GM12872 (cell line): ENCODE measurements at regions not wholly inside any gene's neighbourhood (a gene's known extent, or its start where the extent isn't known, plus 50 kb on each side); places are given as distances from the start of the nearest gene placed in this dataset.

ENCODE experiments used
- TF ChIP-seq, protein P1 (sequence below): IDR thresholded peaks from 3 replicates; pipeline ENCODE4 v1.5.1; 2011; ENCODE audit warnings: low read depth, mild to moderate bottlenecking, low read length, moderate library complexity; ENCODE audit not compliant: insufficient read depth

DNA sequence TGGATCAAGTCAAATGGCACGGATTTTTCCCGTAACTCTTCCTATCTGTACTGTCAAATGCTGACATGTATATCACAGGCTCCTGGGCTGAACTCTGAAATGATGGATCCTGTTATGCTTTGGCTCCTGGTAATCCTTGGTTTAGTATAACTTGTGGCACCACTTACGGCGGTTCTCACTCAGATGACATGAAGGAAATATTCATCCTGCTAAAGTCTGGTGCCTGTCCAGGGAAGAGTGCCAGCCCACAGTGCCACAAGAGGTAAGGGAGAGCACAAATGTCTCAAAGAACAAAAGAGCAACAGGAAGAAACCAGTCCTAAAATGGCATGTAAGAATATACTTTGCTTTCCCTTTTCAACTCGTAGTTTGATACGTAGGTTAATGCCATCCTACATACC lies 93.1 kb upstream of the TAB2 start:
- TF ChIP-seq, protein P1, sequence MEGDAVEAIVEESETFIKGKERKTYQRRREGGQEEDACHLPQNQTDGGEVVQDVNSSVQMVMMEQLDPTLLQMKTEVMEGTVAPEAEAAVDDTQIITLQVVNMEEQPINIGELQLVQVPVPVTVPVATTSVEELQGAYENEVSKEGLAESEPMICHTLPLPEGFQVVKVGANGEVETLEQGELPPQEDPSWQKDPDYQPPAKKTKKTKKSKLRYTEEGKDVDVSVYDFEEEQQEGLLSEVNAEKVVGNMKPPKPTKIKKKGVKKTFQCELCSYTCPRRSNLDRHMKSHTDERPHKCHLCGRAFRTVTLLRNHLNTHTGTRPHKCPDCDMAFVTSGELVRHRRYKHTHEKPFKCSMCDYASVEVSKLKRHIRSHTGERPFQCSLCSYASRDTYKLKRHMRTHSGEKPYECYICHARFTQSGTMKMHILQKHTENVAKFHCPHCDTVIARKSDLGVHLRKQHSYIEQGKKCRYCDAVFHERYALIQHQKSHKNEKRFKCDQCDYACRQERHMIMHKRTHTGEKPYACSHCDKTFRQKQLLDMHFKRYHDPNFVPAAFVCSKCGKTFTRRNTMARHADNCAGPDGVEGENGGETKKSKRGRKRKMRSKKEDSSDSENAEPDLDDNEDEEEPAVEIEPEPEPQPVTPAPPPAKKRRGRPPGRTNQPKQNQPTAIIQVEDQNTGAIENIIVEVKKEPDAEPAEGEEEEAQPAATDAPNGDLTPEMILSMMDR = no peak

DNA sequence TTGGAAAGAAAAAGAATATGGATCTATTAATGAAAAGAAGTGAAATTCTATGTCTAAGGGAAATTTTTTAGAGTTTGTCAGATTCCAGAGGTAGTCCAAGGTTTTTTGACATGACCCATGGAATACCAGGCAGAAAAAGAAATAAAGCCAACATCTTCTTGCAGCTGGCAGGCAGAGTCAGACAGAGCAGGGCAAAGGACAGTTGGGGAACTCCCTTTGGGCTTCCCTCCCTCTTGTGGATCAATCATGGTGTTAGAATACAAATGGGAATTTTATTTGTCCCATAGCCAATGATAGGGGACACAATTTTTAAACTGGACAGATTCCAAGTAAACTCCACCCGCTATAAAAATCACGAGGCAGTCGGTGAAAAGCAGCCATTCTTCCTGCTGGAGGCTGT lies 92.1 kb upstream of the TAB2 start:
- TF ChIP-seq, protein P1 = no peak

GRCh38 chr6:149225946-149226345 lies 91.6 kb upstream of the TAB2 start:
- TF ChIP-seq, protein P1 = no peak

DNA sequence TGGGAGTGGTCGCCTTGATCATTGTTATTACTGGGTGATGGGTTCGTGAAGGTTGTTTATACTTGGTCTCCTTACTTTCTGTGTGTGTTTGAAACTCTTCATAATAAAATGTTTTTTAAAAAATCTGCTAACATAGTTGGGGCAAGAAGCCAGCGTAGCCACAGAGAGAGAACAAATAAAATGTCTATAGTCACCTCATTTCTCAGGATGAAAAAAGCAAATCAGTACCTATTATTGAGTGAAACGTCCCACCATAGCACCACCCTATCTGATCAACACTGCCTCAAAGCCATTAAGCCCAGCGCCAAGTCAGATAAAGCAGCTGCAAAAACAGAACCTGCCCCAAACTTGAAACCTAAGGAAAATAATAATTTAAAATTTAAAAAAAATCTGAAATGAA lies 89.7 kb upstream of the TAB2 start:
- TF ChIP-seq, protein P1 = no peak

DNA sequence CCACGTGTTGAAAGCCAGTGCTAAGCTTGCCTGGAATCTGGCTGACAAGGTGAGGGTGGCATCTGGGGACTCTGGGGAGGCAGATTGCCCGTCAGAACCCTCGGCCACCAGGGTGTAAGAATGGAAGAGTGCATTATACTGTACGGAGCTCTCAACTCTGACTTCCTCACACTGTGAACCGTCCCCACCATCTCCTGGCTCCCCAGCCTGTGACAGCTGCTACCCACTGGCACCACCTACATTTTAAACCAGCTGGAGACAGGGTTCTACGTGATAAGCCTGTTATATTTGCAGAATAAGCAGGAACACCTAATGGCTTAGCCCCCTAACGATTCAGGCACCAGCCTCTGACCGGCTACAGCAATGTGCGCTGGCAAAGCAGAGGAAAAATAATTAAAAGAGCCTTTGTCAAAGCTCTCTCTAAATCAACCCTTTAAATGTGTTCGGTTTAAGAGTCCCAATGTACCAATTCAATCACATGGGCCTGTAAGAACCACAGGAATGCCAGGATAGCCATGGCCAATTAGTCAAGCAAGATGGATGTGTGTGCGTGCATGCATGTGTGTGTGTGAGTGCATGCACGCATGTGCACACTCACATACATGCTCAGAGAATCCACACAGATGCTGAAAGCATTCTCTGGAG lies 89.1 kb upstream of the TAB2 start:
- TF ChIP-seq, protein P1 = no peak

DNA sequence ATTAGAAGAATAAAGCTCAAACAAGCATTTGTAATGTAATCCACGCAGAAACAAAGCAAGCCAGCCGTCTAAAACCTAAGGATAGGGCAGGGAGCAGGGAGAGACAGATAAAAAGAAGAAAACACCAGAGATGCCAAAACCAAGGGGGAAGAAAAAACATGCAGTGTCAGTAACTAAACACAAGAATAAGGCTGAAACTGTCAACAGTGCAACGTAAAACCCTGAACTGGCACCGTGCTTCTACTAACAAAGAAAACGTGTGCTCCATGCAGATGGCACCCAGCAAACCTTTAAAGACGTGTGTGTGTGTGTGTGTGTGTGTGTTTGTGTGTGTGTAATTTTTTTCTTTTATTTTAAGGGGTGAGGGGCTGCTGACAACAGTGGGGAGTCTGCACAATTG lies 88.4 kb upstream of the TAB2 start:
- TF ChIP-seq, protein P1 = no peak

DNA sequence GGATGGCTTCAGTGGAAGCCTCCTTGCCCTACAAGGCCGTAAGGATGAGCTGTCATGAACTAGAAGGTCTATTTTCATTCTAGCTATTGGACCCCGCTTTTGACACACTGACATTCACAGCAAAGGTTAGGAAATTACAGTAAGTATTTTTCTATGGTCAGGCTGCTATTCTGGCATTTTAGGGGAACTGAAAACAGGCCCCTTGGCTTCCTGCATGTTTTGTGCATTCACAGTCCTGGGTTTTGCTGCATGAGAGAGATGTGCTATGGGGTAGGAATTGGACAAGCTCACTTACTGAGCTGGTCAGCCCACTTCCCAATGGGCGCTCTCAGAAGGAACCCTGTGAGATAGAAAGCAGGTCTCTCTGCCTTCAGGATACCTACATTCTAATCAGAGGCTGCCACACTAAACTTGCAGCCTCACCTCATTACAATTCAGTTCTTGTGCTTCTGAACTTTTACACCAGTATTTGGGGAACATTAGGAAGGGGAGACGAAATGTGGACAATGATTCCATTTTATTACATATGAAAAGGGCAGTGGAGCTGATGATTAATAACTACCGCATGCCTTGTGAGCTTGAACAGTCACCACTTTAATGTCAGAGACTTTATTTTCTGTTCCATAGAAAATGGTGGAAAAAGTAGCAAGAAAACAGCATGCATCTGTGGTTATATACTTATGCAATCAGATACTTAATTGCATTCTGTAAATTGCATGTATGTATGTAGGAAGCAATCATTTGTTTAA lies 86.6 kb upstream of the TAB2 start:
- TF ChIP-seq, protein P1 = no peak
